ENCODE measurements at regions not wholly inside any gene's neighbourhood (a gene's known extent, or its start where the extent isn't known, plus 50 kb on each side); places are given as distances from the start of the nearest gene placed in this dataset.

- in situ Hi-C loops (cut with MboI; ENCODE audit: low sequenced_read_pairs), result no loop called here
Observed at GRCh38 chr4:19462117-19462516, 789.6 kb upstream of the SLIT2 start.

GRCh38 chr4:19455850-19456602 is 795.7 kb upstream of the SLIT2 start:
- in situ Hi-C loops (cut with MboI; ENCODE audit: low sequenced_read_pairs), result no loop called here

- in situ Hi-C loops (cut with MboI; ENCODE audit: low sequenced_read_pairs), result no loop called here
Observed at GRCh38 chr4:19455196-19455595, 796.5 kb upstream of the SLIT2 start.

- in situ Hi-C loops (cut with MboI; ENCODE audit: low sequenced_read_pairs), result no loop called here
Observed at GRCh38 chr4:19438233-19438632, 813.5 kb upstream of the SLIT2 start.

GRCh38 chr4:19437008-19437407 is 814.7 kb upstream of the SLIT2 start:
- in situ Hi-C loops (cut with MboI; ENCODE audit: low sequenced_read_pairs), result no loop called here

GRCh38 chr4:19429684-19430083 is 822.0 kb upstream of the SLIT2 start:
- in situ Hi-C loops (cut with MboI; ENCODE audit: low sequenced_read_pairs), result no loop called here

DNA sequence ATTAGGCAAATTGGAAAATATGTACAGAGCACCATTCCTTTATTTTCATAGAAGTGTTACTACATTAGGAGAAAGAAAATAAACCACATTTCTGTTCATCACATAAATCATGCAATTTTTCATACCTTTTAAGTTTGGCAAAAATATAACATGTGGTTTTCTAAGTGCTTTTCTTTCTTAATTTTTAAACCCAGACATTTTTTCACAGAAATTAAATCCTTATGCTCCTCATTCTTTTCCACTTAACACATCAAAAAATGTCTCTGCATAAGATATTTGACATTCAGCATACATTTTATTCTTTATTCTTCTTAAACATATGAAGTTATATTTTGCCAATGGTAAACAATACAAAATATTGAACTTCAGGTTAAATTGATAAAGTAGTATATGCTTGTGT is 826.6 kb upstream of the SLIT2 start:
- in situ Hi-C loops (cut with MboI; ENCODE audit: low sequenced_read_pairs), result no loop called here

GRCh38 chr4:19417256-19417655 is 834.4 kb upstream of the SLIT2 start:
- in situ Hi-C loops (cut with MboI; ENCODE audit: low sequenced_read_pairs), result no loop called here

DNA sequence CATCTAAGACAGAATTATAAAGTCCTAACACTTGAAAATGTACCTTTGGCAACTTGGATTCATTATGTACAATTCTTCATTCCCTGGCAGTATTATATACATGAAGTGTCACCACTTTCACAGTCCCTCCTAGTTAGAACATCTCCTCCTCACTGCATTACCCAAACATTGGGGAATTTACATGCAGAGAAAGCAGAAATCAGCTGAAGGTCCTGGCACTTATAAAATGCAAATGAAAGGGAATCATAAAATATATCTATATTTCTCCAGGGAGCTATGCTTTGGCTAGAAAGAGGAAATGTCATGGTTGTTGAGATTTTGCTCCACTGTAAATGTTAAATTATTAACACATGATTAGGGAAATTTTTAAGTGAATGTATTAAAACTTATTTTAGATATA is 835.6 kb upstream of the SLIT2 start:
- in situ Hi-C loops (cut with MboI; ENCODE audit: low sequenced_read_pairs), result no loop called here

DNA sequence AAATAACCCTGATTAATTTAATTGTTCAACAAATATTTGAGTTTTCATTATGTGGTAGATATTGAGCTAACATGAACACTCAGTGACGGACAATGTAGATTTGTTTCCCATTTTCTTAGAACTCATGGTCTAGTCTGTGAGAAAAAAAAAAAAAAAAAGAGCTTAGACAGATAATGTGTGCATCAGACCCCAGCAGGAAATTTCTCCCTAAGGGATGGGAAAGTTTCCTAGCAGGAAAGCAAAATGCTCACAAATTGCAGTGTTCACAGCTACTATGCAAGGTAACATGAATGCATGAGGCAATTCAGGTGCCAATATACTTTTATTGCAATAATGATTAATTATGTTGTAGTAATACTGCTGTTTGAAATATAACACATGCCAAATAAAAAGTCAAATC is 843.2 kb upstream of the SLIT2 start:
- in situ Hi-C loops (cut with MboI; ENCODE audit: low sequenced_read_pairs), result no loop called here

DNA sequence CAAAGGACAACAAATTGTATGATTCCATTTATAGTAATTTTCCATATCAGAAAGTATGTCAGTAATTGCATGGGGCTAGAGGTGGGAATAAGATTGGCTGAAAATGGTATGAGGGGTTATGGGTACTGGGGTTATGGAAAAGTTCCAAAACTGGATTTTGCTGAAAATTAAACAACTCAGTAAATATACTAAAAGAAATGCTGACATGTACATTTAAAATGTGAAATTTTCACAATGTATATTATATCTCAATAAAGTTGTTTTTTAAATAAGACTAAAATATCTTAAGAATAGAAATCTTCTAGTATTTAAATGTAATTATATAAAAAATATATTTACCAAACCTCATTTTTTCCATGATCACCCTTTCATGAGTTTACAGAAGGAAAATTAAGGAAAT is 844.9 kb upstream of the SLIT2 start:
- in situ Hi-C loops (cut with MboI; ENCODE audit: low sequenced_read_pairs), result no loop called here

DNA sequence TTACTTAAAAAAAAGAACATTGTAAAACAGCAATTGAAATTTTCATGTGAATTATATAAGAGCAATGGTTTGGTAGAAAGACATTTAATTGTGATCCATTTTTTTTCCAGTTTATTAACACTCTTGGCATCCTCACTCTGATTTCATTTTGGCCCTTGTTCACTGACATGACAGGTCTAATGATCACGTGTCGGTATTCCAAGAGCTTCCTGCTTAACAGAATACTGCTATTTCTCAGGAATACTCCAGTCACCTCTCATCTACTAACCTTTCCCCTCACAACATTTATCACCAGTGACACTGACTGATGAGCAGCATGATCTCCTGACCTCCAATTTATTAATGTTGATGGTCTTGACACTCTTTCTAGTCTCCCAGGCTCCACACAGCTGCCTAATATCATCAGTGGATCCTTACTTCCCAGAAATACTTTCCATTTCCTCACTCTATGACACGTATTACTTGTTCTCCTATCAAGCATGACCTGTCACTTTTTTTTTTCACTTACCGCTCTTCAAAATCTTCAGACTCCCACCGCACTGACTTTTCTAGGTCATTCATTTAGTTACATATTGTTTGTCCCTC is 847.8 kb upstream of the SLIT2 start:
- in situ Hi-C loops (cut with MboI; ENCODE audit: low sequenced_read_pairs), result no loop called here

DNA sequence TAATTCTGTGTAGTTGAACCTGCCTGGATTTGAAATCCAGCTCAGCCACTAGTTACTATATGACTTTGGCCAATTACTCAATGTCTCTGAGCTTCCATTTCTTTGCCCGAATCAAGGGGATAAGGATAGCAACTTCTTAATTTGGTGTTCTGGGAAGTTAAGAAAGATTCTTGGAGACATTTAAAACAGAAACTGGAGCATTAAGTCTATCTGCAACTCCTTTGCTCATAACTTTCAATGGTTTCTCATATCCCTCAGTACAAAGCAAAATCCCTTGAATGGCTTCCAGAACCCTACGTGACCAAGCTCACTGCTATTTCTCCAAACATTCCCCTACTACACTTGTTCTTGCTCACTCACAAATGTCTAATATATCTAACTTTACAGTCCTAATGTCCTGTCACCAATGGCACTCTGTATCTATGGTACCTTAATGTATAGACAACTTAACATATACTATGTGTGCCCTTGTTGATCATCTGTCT is 849.1 kb upstream of the SLIT2 start:
- in situ Hi-C loops (cut with MboI; ENCODE audit: low sequenced_read_pairs), result no loop called here

DNA sequence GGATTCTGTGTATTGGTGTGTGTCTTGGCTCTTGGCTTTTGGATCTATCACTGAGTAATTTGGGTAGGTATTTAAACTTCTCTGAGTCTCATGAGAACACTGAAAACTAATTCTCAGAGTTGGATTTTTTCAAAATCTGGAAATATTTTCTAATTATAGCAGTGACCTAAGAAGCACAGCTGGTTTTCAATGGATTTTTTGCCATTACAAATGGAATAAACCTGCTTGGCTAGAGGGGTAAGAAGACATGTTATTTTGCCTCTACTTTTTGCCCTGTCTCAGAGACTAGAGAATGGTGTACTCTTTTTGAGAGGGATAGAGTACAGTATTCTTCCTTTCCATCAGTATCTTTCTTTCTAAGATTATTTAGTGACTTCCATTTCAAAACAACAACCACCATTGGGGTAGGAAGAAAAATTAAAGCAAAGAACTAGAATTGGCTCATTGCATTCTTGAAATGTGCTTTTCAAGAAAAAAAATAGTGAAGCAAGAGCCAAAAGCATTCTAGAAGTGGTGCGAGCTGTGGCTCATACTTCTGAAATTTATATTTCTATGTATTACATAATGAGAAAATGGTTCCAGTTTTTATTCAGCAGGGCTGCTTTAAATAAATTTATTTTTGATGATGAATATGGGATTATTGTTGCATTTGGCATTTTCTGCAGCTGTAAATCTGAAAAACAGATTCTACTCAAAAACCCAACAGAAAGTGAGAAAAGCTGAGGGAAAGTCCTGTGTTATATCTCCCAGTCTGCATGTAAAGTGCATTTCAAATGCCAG is 850.2 kb upstream of the SLIT2 start:
- in situ Hi-C loops (cut with MboI; ENCODE audit: low sequenced_read_pairs), result no loop called here

- in situ Hi-C loops (cut with MboI; ENCODE audit: low sequenced_read_pairs), result no loop called here
Observed at GRCh38 chr4:19400820-19401219, 850.9 kb upstream of the SLIT2 start.

GRCh38 chr4:19399001-19399400 is 852.7 kb upstream of the SLIT2 start:
- in situ Hi-C loops (cut with MboI; ENCODE audit: low sequenced_read_pairs), result no loop called here

GRCh38 chr4:19386786-19387185 is 864.9 kb upstream of the SLIT2 start:
- in situ Hi-C loops (cut with MboI; ENCODE audit: low sequenced_read_pairs), result no loop called here

DNA sequence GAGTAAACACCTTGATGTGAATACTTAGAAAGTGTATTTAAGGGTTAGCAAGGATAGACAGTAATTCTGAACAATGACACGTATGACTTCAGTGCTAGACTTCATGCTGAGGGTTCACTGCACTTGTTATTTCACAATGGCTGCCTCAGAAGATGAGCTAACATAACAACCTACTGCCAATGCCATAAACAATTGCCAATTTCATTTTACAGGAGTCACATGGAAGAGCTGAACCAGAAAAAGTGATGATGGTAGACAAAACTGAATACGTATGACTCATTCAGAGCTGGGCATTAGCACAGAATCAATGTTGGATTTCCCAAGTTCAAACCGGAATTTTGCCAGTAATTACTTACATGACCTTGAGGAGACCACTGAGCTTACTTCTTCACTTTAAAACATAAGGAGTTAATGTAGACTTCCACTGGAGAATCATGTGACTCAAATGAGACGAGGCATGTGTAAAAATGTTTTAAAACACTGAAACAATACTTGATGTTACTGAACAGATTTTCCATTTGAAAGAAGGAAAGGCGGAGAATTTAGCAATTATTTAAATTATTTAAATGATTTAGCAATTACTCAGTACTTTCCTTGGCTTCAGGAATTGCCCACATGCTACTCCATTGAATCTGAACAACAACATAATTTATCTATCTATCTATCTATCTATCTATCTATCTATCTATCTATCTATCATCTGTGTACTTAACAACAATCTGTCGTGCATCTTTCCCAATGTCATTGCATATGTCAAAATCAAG is 868.5 kb upstream of the SLIT2 start:
- in situ Hi-C loops (cut with MboI; ENCODE audit: low sequenced_read_pairs), result no loop called here

DNA sequence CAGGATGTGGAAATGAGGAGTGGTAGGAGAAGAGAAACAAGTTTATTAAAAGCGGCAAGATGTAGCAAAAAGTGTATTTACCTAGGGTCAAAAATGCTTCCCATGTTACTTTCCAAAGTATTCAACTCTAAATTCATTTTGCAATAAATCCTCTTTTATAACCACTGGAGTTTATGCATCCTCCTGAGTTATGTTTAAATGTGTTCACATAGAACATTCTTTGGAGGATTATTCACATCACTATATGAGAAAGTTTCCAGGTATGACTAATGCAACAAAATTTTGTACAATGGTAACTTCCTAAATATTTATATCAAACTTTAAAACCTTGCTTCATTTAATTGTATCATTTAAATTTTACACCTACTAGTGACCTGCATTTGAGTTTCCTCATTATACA is 870.6 kb upstream of the SLIT2 start:
- in situ Hi-C loops (cut with MboI; ENCODE audit: low sequenced_read_pairs), result no loop called here

- in situ Hi-C loops (cut with MboI; ENCODE audit: low sequenced_read_pairs), result no loop called here
Observed at GRCh38 chr4:19380600-19380999, 871.1 kb upstream of the SLIT2 start.

- in situ Hi-C loops (cut with MboI; ENCODE audit: low sequenced_read_pairs), result no loop called here
Observed at GRCh38 chr4:19379191-19379708, 872.5 kb upstream of the SLIT2 start.

All from HL-60/S4 (cell line).